Mucosa of descending colon (tissue), 3 donors: ENCODE measurements at regions not wholly inside any gene's neighbourhood (a gene's known extent, or its start where the extent isn't known, plus 50 kb on each side); places are given as distances from the start of the nearest gene placed in this dataset.
"Not testable (repeated sequence)": the region's sequence is repeated elsewhere in the genome, so short reads cannot be mapped to it uniquely, and the experiment has no call there.

Experiments
- ATAC-seq: fragments of 200-7000 bp; cut with Tn5 transposase; one replicate; pipeline ENCODE4 v1.9.1; 2020; ENCODE audit warnings: mild to moderate bottlenecking, moderate library complexity
- DNase-seq, 3 donors: peaks; one replicate each; pipeline ENCODE4 v3.0.0-alpha.2; 2020
- H3K36me3 ChIP-seq: fragments of 200-600 bp; one replicate; pipeline ENCODE4 v1.8.0; 2021; ENCODE audit warnings: low read depth, mild to moderate bottlenecking
- H3K4me1 ChIP-seq: fragments of 200-600 bp; one replicate; pipeline ENCODE4 v1.8.0; 2021; ENCODE audit warnings: low read depth, mild to moderate bottlenecking
- H3K4me3 ChIP-seq: fragments of 200-600 bp; one replicate; pipeline ENCODE4 v1.8.0; 2021; ENCODE audit warnings: mild to moderate bottlenecking
- H3K9me3 ChIP-seq: fragments of 200-600 bp; one replicate; pipeline ENCODE4 v1.8.0; 2021; ENCODE audit warnings: mild to moderate bottlenecking
- intact Hi-C, 2 donors: fragments of 100-400 bp; cut with DNase I in 1 of 2; cut with micrococcal nuclease in 1 of 2; formaldehyde crosslinking; loops; one replicate each; pipeline versions ENCODE4 v1.11.0 to v1.11.1; 2022; cut with DNase I, micrococcal nuclease
- TF ChIP-seq, protein P1 (sequence below): fragments of 200-600 bp; IDR thresholded peaks from one replicate; pipeline ENCODE4 v1.8.0; 2022; ENCODE audit warnings: antibody characterized with exemption, mild to moderate bottlenecking
- donor health status: DM: no; HTN: no; CAD: no; lungs with moderate emphysema.
- donor health status: DM: no; HTN: no; CAD: no.
- donor health status: DM: no; HTN: yes; CAD: no.

DNA sequence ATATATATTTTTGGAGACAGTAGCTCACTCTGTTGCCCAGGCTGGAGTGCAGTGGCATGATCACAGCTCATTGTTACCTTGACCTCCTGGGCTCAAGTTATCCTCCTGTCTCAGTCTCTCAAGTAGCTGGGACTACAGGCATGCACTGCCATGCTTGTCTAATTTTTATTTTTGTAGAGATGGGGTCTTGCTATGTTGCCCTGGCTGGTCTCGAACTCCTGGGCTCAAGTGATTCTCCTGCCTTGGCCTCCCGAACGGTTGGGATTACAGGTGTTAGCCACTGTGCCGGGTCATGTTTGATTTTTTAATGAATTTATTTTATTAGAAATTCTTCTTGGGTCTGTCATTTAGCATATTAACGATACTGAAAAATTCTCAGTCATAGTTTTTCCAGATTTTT is 70.5 kb downstream of the TMEM270 start:
- no peak for DNase-seq
- ATAC-seq, result no peak
- Histone ChIP-seq H3K9me3 (peaks cover 1% of the 10 kb centered on the region), H3K36me3 (no peaks in the 10 kb centered on the region), H3K4me1 (no peaks in the 10 kb centered on the region), H3K4me3 (no peak overlapping the region)
- TF ChIP-seq, protein P1, sequence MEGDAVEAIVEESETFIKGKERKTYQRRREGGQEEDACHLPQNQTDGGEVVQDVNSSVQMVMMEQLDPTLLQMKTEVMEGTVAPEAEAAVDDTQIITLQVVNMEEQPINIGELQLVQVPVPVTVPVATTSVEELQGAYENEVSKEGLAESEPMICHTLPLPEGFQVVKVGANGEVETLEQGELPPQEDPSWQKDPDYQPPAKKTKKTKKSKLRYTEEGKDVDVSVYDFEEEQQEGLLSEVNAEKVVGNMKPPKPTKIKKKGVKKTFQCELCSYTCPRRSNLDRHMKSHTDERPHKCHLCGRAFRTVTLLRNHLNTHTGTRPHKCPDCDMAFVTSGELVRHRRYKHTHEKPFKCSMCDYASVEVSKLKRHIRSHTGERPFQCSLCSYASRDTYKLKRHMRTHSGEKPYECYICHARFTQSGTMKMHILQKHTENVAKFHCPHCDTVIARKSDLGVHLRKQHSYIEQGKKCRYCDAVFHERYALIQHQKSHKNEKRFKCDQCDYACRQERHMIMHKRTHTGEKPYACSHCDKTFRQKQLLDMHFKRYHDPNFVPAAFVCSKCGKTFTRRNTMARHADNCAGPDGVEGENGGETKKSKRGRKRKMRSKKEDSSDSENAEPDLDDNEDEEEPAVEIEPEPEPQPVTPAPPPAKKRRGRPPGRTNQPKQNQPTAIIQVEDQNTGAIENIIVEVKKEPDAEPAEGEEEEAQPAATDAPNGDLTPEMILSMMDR, result no peak
- intact Hi-C loops, result no loop called here

GRCh38 chr7:73932364-73932763 is 71.4 kb downstream of the TMEM270 start:
- Histone ChIP-seq H3K36me3 (no peaks in the 10 kb centered on the region), H3K4me1 (no peaks in the 10 kb centered on the region), H3K4me3 (no peak overlapping the region), H3K9me3 (no peaks in the 10 kb centered on the region)
- intact Hi-C loops, result no loop called here
- no peak for DNase-seq
- no peak for ATAC-seq
- TF ChIP-seq, protein P1, result no peak

- TF ChIP-seq, protein P1, result no peak
- ATAC-seq, result no peak
- intact Hi-C loops, result no loop called here
These were observed 72.1 kb downstream of the TMEM270 start for GRCh38 chr7:73933091-73933490.

DNA sequence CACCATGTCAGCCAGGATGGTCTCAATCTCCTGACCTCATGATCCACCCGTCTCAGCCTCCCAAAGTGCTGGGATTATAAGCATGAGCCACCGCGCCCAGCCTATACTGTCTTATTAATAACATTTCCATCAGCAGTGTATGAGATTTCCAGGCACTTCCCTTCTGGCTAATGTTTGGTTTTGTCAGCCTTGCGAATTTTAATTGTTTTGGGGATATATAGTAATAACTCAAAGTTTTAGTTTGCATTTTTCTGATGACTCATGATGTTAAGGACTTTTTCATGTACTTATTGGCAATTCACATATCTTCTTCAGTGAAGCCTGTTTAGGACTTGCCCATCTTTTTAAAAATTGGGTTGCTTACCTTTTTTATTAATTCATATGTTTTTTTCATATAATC is 76.0 kb downstream of the TMEM270 start:
- ATAC-seq (no peak), DNase-seq (no peak)
- intact Hi-C loops, result no loop called here
- H3K9me3 ChIP-seq, result no peaks in the 10 kb centered on the region
- TF ChIP-seq, protein P1, result no peak
- no peaks in the 10 kb centered on the region for H3K36me3 ChIP-seq
- H3K4me1 ChIP-seq, result no peaks in the 10 kb centered on the region
- no peak overlapping the region for H3K4me3 ChIP-seq

More at GRCh38 chr7:73933091-73933490, 72.1 kb downstream of the TMEM270 start:
- H3K4me3 ChIP-seq, result no peak overlapping the region
- H3K4me1 ChIP-seq, result no peaks in the 10 kb centered on the region
- no peaks in the 10 kb centered on the region for H3K36me3 ChIP-seq
- H3K9me3 ChIP-seq, result no peaks in the 10 kb centered on the region
- no peak for DNase-seq

DNA sequence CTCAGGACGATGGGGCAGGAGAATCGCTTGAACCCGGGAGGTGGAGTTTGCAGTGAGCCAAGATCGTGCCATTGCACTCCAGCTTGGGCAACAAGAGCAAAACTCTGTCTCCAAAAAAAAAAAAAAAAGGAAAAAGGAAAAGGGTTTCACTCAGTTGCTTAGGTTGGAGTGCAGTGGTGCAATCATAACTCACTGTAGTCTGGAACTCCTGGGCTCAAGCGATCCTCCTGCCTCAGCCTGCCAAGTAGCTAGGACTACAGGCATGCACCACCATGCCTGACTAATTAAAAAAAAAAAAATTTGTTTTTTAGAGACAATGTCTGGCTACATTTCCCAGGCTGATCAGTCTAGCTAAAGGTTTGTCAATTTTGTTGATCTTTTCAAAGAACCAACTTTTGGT is 76.7 kb downstream of the TMEM270 start:
- intact Hi-C loops, ATAC-seq, H3K36me3 ChIP-seq, H3K4me1 ChIP-seq, H3K9me3 ChIP-seq, H3K4me3 ChIP-seq, DNase-seq: not testable (repeated sequence)

- no peak for DNase-seq
- Histone ChIP-seq H3K9me3 (no peaks in the 10 kb centered on the region), H3K36me3 (no peaks in the 10 kb centered on the region), H3K4me3 (no peak overlapping the region), H3K4me1 (no peaks in the 10 kb centered on the region)
- intact Hi-C loops, result no loop called here
- ATAC-seq, result no peak
- TF ChIP-seq, protein P1, result no peak
These were observed 78.6 kb downstream of the TMEM270 start for GRCh38 chr7:73939528-73939927.
